OCI-LY7 (cell line): ENCODE measurements at regions not wholly inside any gene's neighbourhood (a gene's known extent, or its start where the extent isn't known, plus 50 kb on each side); places are given as distances from the start of the nearest gene placed in this dataset.

Experiments used
- BruUV-seq: library from RNA; stranded (reverse); fragments of 400-500 nt; replicated peaks from 2 replicates; lab custom pipeline; 2021; lab: Mats Ljungman, UMichigan
- CTCF ChIA-PET: fragments of 300-600 bp; sonication (Branson Sonifier 250); formaldehyde crosslinking; loops from one replicate; lab custom pipeline; 2022; ENCODE audit warnings: antibody characterized with exemption; ENCODE audit not compliant: unreplicated experiment; lab: Charles Lee
- POLR2A ChIA-PET: fragments of 300-600 bp; sonication (Branson Sonifier 250); formaldehyde crosslinking; loops from one replicate; lab custom pipeline; 2022; ENCODE audit warnings: antibody characterized with exemption; lab: Charles Lee
- DNase-seq: peaks from one replicate; pipeline ENCODE4 v3.0.0-alpha.2; 2015; ENCODE audit warnings: low spot score
- H2AFZ ChIP-seq: fragments of 200-600 bp; sonication (generic), shearing (Covaris generic); 2 replicates; pipeline ENCODE4 v1.6.1; 2014; ENCODE audit warnings: mild to moderate bottlenecking, antibody characterized with exemption, low read length, moderate library complexity
- H3K27ac ChIP-seq: fragments of 200-600 bp; sonication (generic); 2 replicates; pipeline ENCODE4 v1.5.1; 2014; ENCODE audit warnings: mixed run types, low read depth, mild to moderate bottlenecking, moderate library complexity, low read length, inconsistent platforms; ENCODE audit not compliant: poor library complexity, severe bottlenecking
- H3K36me3 ChIP-seq: fragments of 200-600 bp; sonication (generic); 2 replicates; pipeline ENCODE4 v1.6.1; 2014; ENCODE audit warnings: mild to moderate bottlenecking, antibody characterized with exemption, low read length, moderate library complexity, mixed read lengths; ENCODE audit not compliant: insufficient read depth
- H3K4me1 ChIP-seq: fragments of 200-600 bp; sonication (generic); 2 replicates; pipeline ENCODE4 v1.5.1; 2014; ENCODE audit warnings: mild to moderate bottlenecking, low read length; ENCODE audit not compliant: insufficient read depth, poor library complexity, severe bottlenecking
- H3K4me2 ChIP-seq: fragments of 200-600 bp; sonication (generic); 2 replicates; pipeline ENCODE4 v1.6.1; 2014; ENCODE audit warnings: mild to moderate bottlenecking, low read length
- H3K4me3 ChIP-seq: fragments of 200-600 bp; sonication (generic); 2 replicates; pipeline ENCODE4 v1.5.1; 2014; ENCODE audit warnings: mild to moderate bottlenecking, low read depth, low read length; ENCODE audit not compliant: poor library complexity, severe bottlenecking
- H3K79me2 ChIP-seq: fragments of 200-600 bp; sonication (generic); 2 replicates; pipeline ENCODE4 v1.6.1; 2016; ENCODE audit warnings: low read depth, mild to moderate bottlenecking, low read length, moderate library complexity, mixed read lengths; ENCODE audit not compliant: insufficient read depth
- H3K9me2 ChIP-seq: fragments of 200-600 bp; sonication (generic); 2 replicates; pipeline ENCODE4 v1.6.1; 2016; ENCODE audit warnings: mild to moderate bottlenecking, low read length, mixed read lengths; ENCODE audit not compliant: insufficient read depth
- H3K9me3 ChIP-seq: fragments of 200-600 bp; sonication (generic); 2 replicates; pipeline ENCODE4 v1.6.1; 2014; ENCODE audit warnings: mild to moderate bottlenecking, mixed run types, low read length, mixed read lengths
- H4K20me1 ChIP-seq: fragments of 200-600 bp; sonication (generic); 2 replicates; pipeline ENCODE4 v1.6.1; 2014; ENCODE audit warnings: mild to moderate bottlenecking, antibody characterized with exemption, low read length, moderate library complexity, mixed read lengths; ENCODE audit not compliant: insufficient read depth
- EZH2phosphoT487 ChIP-seq: fragments of 200-600 bp; sonication (generic); IDR thresholded peaks from 2 replicates; pipeline ENCODE4 v1.6.1; 2018; ENCODE audit warnings: low read depth, borderline replicate concordance, mild to moderate bottlenecking, mixed run types, antibody characterized with exemption, low read length, moderate library complexity, mixed read lengths
- intact Hi-C: fragments of 100-400 bp; cut with micrococcal nuclease; formaldehyde crosslinking; loops from one replicate; pipeline ENCODE4 v1.10.0; 2022; ENCODE audit not compliant: unreplicated experiment
- TF ChIP-seq, protein P1 (sequence below): fragments of 200-600 bp; sonication (generic); conservative IDR thresholded peaks from 2 replicates; pipeline ENCODE4 v1.5.1; 2014; ENCODE audit warnings: mild to moderate bottlenecking, antibody characterized with exemption, low read length, moderate library complexity, mixed read lengths

DNA sequence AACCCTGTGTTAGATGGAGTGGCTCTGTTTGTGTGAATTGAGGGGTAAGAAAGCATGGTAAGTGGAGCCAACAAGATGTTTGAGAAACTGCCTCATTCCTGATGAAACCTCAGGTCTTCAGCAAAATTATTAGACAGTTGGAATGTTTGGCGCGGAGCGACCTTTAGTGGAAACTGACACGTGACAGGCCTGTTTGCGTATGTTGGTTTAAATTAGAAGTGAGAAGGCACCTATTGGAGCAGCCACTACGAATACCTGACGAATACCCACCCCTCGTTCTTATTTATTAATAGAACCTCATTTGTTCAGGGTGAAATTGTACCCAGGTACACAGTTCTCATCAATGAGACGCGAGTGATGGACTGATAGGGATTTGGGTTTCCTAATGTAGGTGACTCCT lies 63.2 kb upstream of the MIR17HG start:
- Histone ChIP-seq H3K9me2 (no peaks in the 10 kb centered on the region), H3K4me1 (no peaks in the 10 kb centered on the region), H2AFZ (no peak overlapping the region), H3K79me2 (no peaks in the 10 kb centered on the region), H3K4me2 (no peak overlapping the region), H3K36me3 (no peaks in the 10 kb centered on the region), H3K4me3 (no peak overlapping the region), H4K20me1 (no peaks in the 10 kb centered on the region), H3K9me3 (no peaks in the 10 kb centered on the region), H3K27ac (no peak overlapping the region)
- ChIA-PET CTCF (interaction anchor here (0.5 kb wide), 1 partner anchor 77 kb away, joined by 3 read pairs; no protein-coding TSS in a partner anchor), POLR2A (interaction anchor here (0.5 to 3.0 kb wide), 5 partner anchors 12 to 922 kb away, joined by 3 to 16 read pairs (median 7); no protein-coding TSS in a partner anchor)
- no TSS peak for BruUV-seq
- no peak for DNase-seq
- TF ChIP-seq, protein P1, sequence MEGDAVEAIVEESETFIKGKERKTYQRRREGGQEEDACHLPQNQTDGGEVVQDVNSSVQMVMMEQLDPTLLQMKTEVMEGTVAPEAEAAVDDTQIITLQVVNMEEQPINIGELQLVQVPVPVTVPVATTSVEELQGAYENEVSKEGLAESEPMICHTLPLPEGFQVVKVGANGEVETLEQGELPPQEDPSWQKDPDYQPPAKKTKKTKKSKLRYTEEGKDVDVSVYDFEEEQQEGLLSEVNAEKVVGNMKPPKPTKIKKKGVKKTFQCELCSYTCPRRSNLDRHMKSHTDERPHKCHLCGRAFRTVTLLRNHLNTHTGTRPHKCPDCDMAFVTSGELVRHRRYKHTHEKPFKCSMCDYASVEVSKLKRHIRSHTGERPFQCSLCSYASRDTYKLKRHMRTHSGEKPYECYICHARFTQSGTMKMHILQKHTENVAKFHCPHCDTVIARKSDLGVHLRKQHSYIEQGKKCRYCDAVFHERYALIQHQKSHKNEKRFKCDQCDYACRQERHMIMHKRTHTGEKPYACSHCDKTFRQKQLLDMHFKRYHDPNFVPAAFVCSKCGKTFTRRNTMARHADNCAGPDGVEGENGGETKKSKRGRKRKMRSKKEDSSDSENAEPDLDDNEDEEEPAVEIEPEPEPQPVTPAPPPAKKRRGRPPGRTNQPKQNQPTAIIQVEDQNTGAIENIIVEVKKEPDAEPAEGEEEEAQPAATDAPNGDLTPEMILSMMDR, result no peak
- no peak for TF ChIP-seq EZH2phosphoT487
- intact Hi-C loops, result no loop called here

- no peak for TF ChIP-seq EZH2phosphoT487
- TF ChIP-seq, protein P1, result no peak
- no peaks in the 10 kb centered on the region for H3K36me3 ChIP-seq
- no TSS peak for BruUV-seq
- no peaks in the 10 kb centered on the region for H3K9me2 ChIP-seq
- H4K20me1 ChIP-seq, result no peaks in the 10 kb centered on the region
- CTCF ChIA-PET, result no interaction called here
- POLR2A ChIA-PET, result interaction anchor here (0.6 to 1.5 kb wide), 8 partner anchors 9 to 214 kb away, joined by 3 to 7 read pairs (median 4); no protein-coding TSS in a partner anchor
- H3K79me2 ChIP-seq, result no peaks in the 10 kb centered on the region
- intact Hi-C loops, result loop anchor here (2.0 kb wide), 1 partner anchor 30 kb away; no protein-coding TSS in a partner anchor
- H3K27ac ChIP-seq, result no peak overlapping the region
- H3K4me3 ChIP-seq, result no peak overlapping the region
- no peaks in the 10 kb centered on the region for H3K9me3 ChIP-seq
- no peak overlapping the region for H2AFZ ChIP-seq
- H3K4me1 ChIP-seq, result no peaks in the 10 kb centered on the region
- DNase-seq, result no peak
- H3K4me2 ChIP-seq, result no peak overlapping the region
Observed at GRCh38 chr13:91286317-91286716, 61.2 kb upstream of the MIR17HG start.

- no peaks in the 10 kb centered on the region for H3K9me2 ChIP-seq
- TF ChIP-seq, protein P1, result no peak
- no peak for TF ChIP-seq EZH2phosphoT487
- no peaks in the 10 kb centered on the region for H3K4me1 ChIP-seq
- ChIA-PET CTCF (no interaction called here), POLR2A (interaction anchor here (0.6 to 3.8 kb wide), 7 partner anchors 9 to 96 kb away, joined by 3 to 29 read pairs (median 4); no protein-coding TSS in a partner anchor)
- intact Hi-C loops, result no loop called here
- DNase-seq, result no peak
- no peak overlapping the region for H3K27ac ChIP-seq
- no peaks in the 10 kb centered on the region for H3K79me2 ChIP-seq
- no peak overlapping the region for H2AFZ ChIP-seq
- BruUV-seq, result no TSS peak
- no peaks in the 10 kb centered on the region for H3K36me3 ChIP-seq
- H3K4me3 ChIP-seq, result no peak overlapping the region
- no peaks in the 10 kb centered on the region for H3K9me3 ChIP-seq
- H3K4me2 ChIP-seq, result no peak overlapping the region
- H4K20me1 ChIP-seq, result no peaks in the 10 kb centered on the region
Observed at GRCh38 chr13:91291078-91291477, 56.4 kb upstream of the MIR17HG start.
